Aorta (tissue), 5 donors: ENCODE measurements at regions not wholly inside any gene's neighbourhood (a gene's known extent, or its start where the extent isn't known, plus 50 kb on each side); places are given as distances from the start of the nearest gene placed in this dataset.

Experiments
- ATAC-seq: fragments of 200-7000 bp; cut with Tn5 transposase; one replicate; pipeline ENCODE4 v1.9.1; 2022; ENCODE audit warnings: moderate library complexity; ENCODE audit not compliant: low FRiP score
- DNase-seq, 2 donors: peaks; one replicate each; pipeline ENCODE4 v3.0.0-alpha.2; 2020
- H3K27ac ChIP-seq, 2 donors: one replicate each; pipeline ENCODE4 v1.5.1; 2013; ENCODE audit warnings: low read length in 2 of 2, mild to moderate bottlenecking in 2 of 2, moderate library complexity in 2 of 2, control low read depth in 1 of 2, inconsistent platforms in 1 of 2, low read depth in 1 of 2
- H3K27me3 ChIP-seq, 2 donors: one replicate each; pipeline ENCODE4 v1.6.1; 2013; ENCODE audit warnings: control low read depth in 1 of 2, low read length in 1 of 2, mild to moderate bottlenecking in 1 of 2, moderate library complexity in 1 of 2; ENCODE audit not compliant: insufficient read depth in 2 of 2, control insufficient read depth in 1 of 2
- H3K36me3 ChIP-seq, 2 donors: one replicate each; pipeline ENCODE4 v1.6.1; 2013; ENCODE audit warnings: control low read depth in 1 of 2, low read length in 1 of 2, mild to moderate bottlenecking in 1 of 2; ENCODE audit not compliant: insufficient read depth in 2 of 2, control insufficient read depth in 1 of 2
- H3K4me1 ChIP-seq, 2 donors: one replicate each; pipeline ENCODE4 v1.6.1; 2013; ENCODE audit warnings: low read length in 2 of 2, control low read depth in 1 of 2, mild to moderate bottlenecking in 1 of 2, moderate library complexity in 1 of 2; ENCODE audit not compliant: insufficient read depth in 2 of 2, control insufficient read depth in 1 of 2
- H3K4me3 ChIP-seq, 2 donors: one replicate each; pipeline ENCODE4 v1.5.1; 2013; ENCODE audit warnings: low read length in 2 of 2, control low read depth in 1 of 2, mild to moderate bottlenecking in 1 of 2
- H3K9me3 ChIP-seq: one replicate; pipeline ENCODE4 v1.6.1; 2013; ENCODE audit warnings: mild to moderate bottlenecking, low read length; ENCODE audit not compliant: control insufficient read depth
- WGBS, 2 donors: extraction: QIAGEN DNeasy Blood & Tissue Kit; methylation state at CpG; one replicate each; pipeline ENCODE4 v1.1.7; 2013; 5-methylcytosine and 5-hydroxymethylcytosine counted together
- intact Hi-C, 2 donors: fragments of 100-400 bp; cut with DNase I; formaldehyde crosslinking; loops; one replicate each; pipeline versions ENCODE4 v1.14.2 to v1.15.0; 2022
- donor health status: healthy with polysubstance abuse.
- donor health status: Bipolar disorder and iron deficiency.
- donor health status: DM: no; HTN: no; CAD: no.
- donor health status: DM: no; HTN: no; CAD: no.
- donor health status: DM: yes; HTN: yes; CAD: no.

- no peak for DNase-seq
- intact Hi-C loops, result no loop called here
- no peak for ATAC-seq
- H3K27me3 ChIP-seq, result no peaks in the 10 kb centered on the region
- WGBS, 2 donors, result 83 to 84% methylated on average over 8 of the region's 8 CpGs
- no peak overlapping the region for H3K4me3 ChIP-seq
- H3K36me3 ChIP-seq, result no peaks in the 10 kb centered on the region
- H3K4me1 ChIP-seq, result peaks cover 0 to under 1% of the 10 kb centered on the region in 2 donors
- H3K27ac ChIP-seq, result no peak overlapping the region
- H3K9me3 ChIP-seq, result no peaks in the 10 kb centered on the region
Observed at GRCh38 chr10:44035474-44036197, 349.3 kb downstream of the CXCL12 start.

GRCh38 chr10:44034946-44035345 is 350.0 kb downstream of the CXCL12 start:
- DNase-seq, result no peak
- Histone ChIP-seq H3K27me3 (no peaks in the 10 kb centered on the region), H3K9me3 (no peaks in the 10 kb centered on the region), H3K36me3 (no peaks in the 10 kb centered on the region), H3K4me1 (peaks cover 1 to 5% of the 10 kb centered on the region in 2 donors), H3K4me3 (no peak overlapping the region), H3K27ac (no peak overlapping the region)
- ATAC-seq, result no peak
- intact Hi-C loops, result no loop called here
- WGBS, 2 donors, result 92 to 99% methylated on average over 1 of the region's 1 CpG

- DNase-seq (no peak), ATAC-seq (no peak)
- Histone ChIP-seq H3K4me3 (no peak overlapping the region), H3K9me3 (no peaks in the 10 kb centered on the region), H3K27ac (no peak overlapping the region), H3K27me3 (no peaks in the 10 kb centered on the region), H3K4me1 (peaks cover 2 to 5% of the 10 kb centered on the region in 2 donors), H3K36me3 (no peaks in the 10 kb centered on the region)
- intact Hi-C loops, result no loop called here
- WGBS, 2 donors, result 85 to 87% methylated on average over 3 of the region's 3 CpGs
Observed at GRCh38 chr10:44033008-44033407, 351.9 kb downstream of the CXCL12 start.

GRCh38 chr10:44032216-44032615 is 352.7 kb downstream of the CXCL12 start:
- H3K27me3 ChIP-seq, result no peaks in the 10 kb centered on the region
- no peak overlapping the region for H3K4me3 ChIP-seq
- peak overlapping the region in 1 of 2 donors; percentile 45 for H3K27ac ChIP-seq
- H3K9me3 ChIP-seq, result no peaks in the 10 kb centered on the region
- ATAC-seq (peak; percentile 49), DNase-seq (no peak)
- WGBS, 2 donors, result 100% methylated on average over 1 of the region's 1 CpG
- H3K4me1 ChIP-seq, result peaks cover 2 to 5% of the 10 kb centered on the region in 2 donors
- intact Hi-C loops, result no loop called here
- no peaks in the 10 kb centered on the region for H3K36me3 ChIP-seq

GRCh38 chr10:44030738-44031137 is 354.2 kb downstream of the CXCL12 start:
- 4% methylated on average over 2 of the region's 2 CpGs for WGBS, 2 donors
- no peak overlapping the region for H3K4me3 ChIP-seq
- intact Hi-C loops, result no loop called here
- ATAC-seq, result no peak
- H3K27me3 ChIP-seq, result no peaks in the 10 kb centered on the region
- peaks cover 2 to 5% of the 10 kb centered on the region in 2 donors for H3K4me1 ChIP-seq
- DNase-seq, result no peak
- no peaks in the 10 kb centered on the region for H3K36me3 ChIP-seq
- peak overlapping the region in 1 of 2 donors; percentile 83 for H3K27ac ChIP-seq
- no peaks in the 10 kb centered on the region for H3K9me3 ChIP-seq

- H3K9me3 ChIP-seq, result no peaks in the 10 kb centered on the region
- no peak for ATAC-seq
- WGBS, 2 donors, result 91 to 95% methylated on average over 4 of the region's 4 CpGs
- no peaks in the 10 kb centered on the region for H3K27me3 ChIP-seq
- peaks cover 2 to 5% of the 10 kb centered on the region in 2 donors for H3K4me1 ChIP-seq
- intact Hi-C loops, result no loop called here
- no peak for DNase-seq
- no peaks in the 10 kb centered on the region for H3K36me3 ChIP-seq
- peak overlapping the region; percentile 54 to 83 for H3K27ac ChIP-seq
- H3K4me3 ChIP-seq, result no peak overlapping the region
Observed at GRCh38 chr10:44030132-44030531, 354.8 kb downstream of the CXCL12 start.

GRCh38 chr10:44028384-44029137 is 356.3 kb downstream of the CXCL12 start:
- no peak overlapping the region for H3K27ac ChIP-seq
- DNase-seq (no peak), ATAC-seq (no peak)
- H3K27me3 ChIP-seq, result no peaks in the 10 kb centered on the region
- intact Hi-C loops, result no loop called here
- 95 to 97% methylated on average over 10 to 11 of the region's 11 CpGs for WGBS, 2 donors
- H3K9me3 ChIP-seq, result no peaks in the 10 kb centered on the region
- H3K4me1 ChIP-seq, result peaks cover 2 to 5% of the 10 kb centered on the region in 2 donors
- no peaks in the 10 kb centered on the region for H3K36me3 ChIP-seq
- H3K4me3 ChIP-seq, result no peak overlapping the region

- no peaks in the 10 kb centered on the region for H3K9me3 ChIP-seq
- H3K36me3 ChIP-seq, result no peaks in the 10 kb centered on the region
- no peak for DNase-seq
- ATAC-seq, result no peak
- intact Hi-C loops, result no loop called here
- no peaks in the 10 kb centered on the region for H3K4me1 ChIP-seq
- no peak overlapping the region for H3K4me3 ChIP-seq
- 76 to 80% methylated on average over 6 of the region's 6 CpGs for WGBS, 2 donors
- no peak overlapping the region for H3K27ac ChIP-seq
- no peaks in the 10 kb centered on the region for H3K27me3 ChIP-seq
Observed at GRCh38 chr10:44024356-44025116, 360.4 kb downstream of the CXCL12 start.
